ENCODE measurements at regions not wholly inside any gene's neighbourhood (a gene's known extent, or its start where the extent isn't known, plus 50 kb on each side); places are given as distances from the start of the nearest gene placed in this dataset.

- TF ChIP-seq CTCF (IDR thresholded peaks at IDR 0.05) (no peak), POLR2A (IDR thresholded peaks at IDR 0.05) (no peak)
Measured at GRCh38 chr19:32012206-32012605, 333.2 kb upstream of the ZNF507 start.
